Calu3 (cell line): ENCODE measurements at regions not wholly inside any gene's neighbourhood (a gene's known extent, or its start where the extent isn't known, plus 50 kb on each side); places are given as distances from the start of the nearest gene placed in this dataset.

ENCODE experiments used
- BruUV-seq: library from RNA; stranded (reverse); fragments of 400-500 nt; replicated peaks from 2 replicates; lab custom pipeline; 2021; lab: Mats Ljungman, UMichigan
- CTCF ChIA-PET: fragments of 300-600 bp; sonication (Branson Sonifier 250); formaldehyde crosslinking; loops from one replicate; lab custom pipeline; 2022; ENCODE audit warnings: antibody characterized with exemption; lab: Charles Lee
- DNase-seq: peaks from one replicate; pipeline ENCODE4 v3.0.0; 2022
- H3K27ac Mint-ChIP-seq: one replicate; pipeline ENCODE4 v1.8.0; 2022; ENCODE audit warnings: mixed read lengths; ENCODE audit not compliant: unreplicated experiment
- H3K27me3 Mint-ChIP-seq: one replicate; pipeline ENCODE4 v1.8.0; 2022; ENCODE audit warnings: mixed read lengths; ENCODE audit not compliant: unreplicated experiment
- H3K36me3 Mint-ChIP-seq: one replicate; pipeline ENCODE4 v1.8.0; 2022; ENCODE audit warnings: mild to moderate bottlenecking, moderate library complexity, mixed read lengths; ENCODE audit not compliant: insufficient read depth, unreplicated experiment
- H3K4me1 Mint-ChIP-seq: one replicate; pipeline ENCODE4 v1.8.0; 2022; ENCODE audit warnings: mild to moderate bottlenecking, low read depth, mixed read lengths; ENCODE audit not compliant: unreplicated experiment
- H3K4me3 Mint-ChIP-seq: one replicate; pipeline ENCODE4 v1.8.0; 2022; ENCODE audit warnings: mild to moderate bottlenecking, low read depth, moderate library complexity, mixed read lengths; ENCODE audit not compliant: unreplicated experiment
- H3K9me3 Mint-ChIP-seq: one replicate; pipeline ENCODE4 v1.8.0; 2022; ENCODE audit warnings: low read depth, mixed read lengths; ENCODE audit not compliant: unreplicated experiment
- intact Hi-C: fragments of 100-400 bp; cut with micrococcal nuclease; formaldehyde crosslinking; loops from one replicate; pipeline ENCODE4 v1.10.0; 2022; ENCODE audit not compliant: unreplicated experiment
- TF ChIP-seq, protein P1 (sequence below): fragments of 200-600 bp; IDR thresholded peaks from one replicate; pipeline ENCODE4 v1.8.0; 2022; ENCODE audit warnings: antibody characterized with exemption; ENCODE audit not compliant: unreplicated experiment

DNA sequence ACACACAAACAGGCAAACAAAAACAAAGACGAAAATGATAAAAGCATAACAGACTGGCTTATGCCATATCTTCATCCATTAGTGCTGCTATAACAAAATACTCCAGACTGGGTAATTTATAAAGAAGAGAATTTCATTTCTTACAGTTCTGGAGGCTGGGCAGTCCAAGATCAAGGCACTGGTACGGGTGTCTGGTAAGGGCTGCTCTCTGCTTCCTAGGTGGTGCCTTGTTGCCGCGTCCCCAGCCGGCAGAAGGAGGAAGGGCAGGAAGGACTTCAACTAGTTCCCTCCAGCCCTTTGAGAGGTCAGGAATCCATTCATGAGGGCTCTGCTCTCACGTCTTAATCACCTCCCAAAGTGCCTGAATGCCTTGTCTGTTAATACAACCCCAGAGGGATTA, 122.6 kb downstream of the BOD1 start:
- Mint-ChIP-seq H3K27ac (no peak overlapping the region), H3K4me3 (no peak overlapping the region), H3K9me3 (no peaks in the 10 kb centered on the region), H3K36me3 (no peaks in the 10 kb centered on the region), H3K4me1 (peaks cover 3% of the 10 kb centered on the region), H3K27me3 (peaks cover 19% of the 10 kb centered on the region)
- CTCF ChIA-PET = interaction anchor here (1.1 kb wide), 1 partner anchor 20 kb away, joined by 3 read pairs; no protein-coding TSS in a partner anchor
- DNase-seq = no peak
- TF ChIP-seq, protein P1, sequence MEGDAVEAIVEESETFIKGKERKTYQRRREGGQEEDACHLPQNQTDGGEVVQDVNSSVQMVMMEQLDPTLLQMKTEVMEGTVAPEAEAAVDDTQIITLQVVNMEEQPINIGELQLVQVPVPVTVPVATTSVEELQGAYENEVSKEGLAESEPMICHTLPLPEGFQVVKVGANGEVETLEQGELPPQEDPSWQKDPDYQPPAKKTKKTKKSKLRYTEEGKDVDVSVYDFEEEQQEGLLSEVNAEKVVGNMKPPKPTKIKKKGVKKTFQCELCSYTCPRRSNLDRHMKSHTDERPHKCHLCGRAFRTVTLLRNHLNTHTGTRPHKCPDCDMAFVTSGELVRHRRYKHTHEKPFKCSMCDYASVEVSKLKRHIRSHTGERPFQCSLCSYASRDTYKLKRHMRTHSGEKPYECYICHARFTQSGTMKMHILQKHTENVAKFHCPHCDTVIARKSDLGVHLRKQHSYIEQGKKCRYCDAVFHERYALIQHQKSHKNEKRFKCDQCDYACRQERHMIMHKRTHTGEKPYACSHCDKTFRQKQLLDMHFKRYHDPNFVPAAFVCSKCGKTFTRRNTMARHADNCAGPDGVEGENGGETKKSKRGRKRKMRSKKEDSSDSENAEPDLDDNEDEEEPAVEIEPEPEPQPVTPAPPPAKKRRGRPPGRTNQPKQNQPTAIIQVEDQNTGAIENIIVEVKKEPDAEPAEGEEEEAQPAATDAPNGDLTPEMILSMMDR = no peak
- BruUV-seq = no TSS peak
- intact Hi-C loops = no loop called here

DNA sequence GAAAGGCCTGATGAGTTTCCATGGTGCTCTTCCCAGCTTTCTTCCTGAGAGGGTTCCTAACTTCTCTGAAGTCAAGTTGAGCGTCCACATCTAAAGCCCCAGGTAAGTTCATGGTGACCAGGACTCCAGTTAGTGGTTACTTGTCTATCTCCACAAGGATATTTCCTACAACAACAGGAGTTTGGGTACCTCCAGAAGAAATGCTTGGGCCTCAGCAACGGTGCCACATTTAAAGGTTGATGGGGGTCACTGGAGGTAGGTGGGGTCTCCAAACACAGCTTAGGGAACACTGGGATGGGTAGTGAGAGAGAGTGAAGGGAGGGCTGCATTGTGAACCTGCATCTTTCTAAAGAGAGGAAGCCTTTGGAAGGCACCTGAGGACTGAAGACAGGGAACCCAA, 123.4 kb downstream of the BOD1 start:
- Mint-ChIP-seq H3K4me1 (no peaks in the 10 kb centered on the region), H3K4me3 (no peak overlapping the region), H3K27me3 (peaks cover 19% of the 10 kb centered on the region), H3K9me3 (no peaks in the 10 kb centered on the region), H3K36me3 (no peaks in the 10 kb centered on the region), H3K27ac (no peak overlapping the region)
- DNase-seq = no peak
- TF ChIP-seq, protein P1 = no peak
- BruUV-seq = no TSS peak
- CTCF ChIA-PET = interaction anchor here (1.1 kb wide), 1 partner anchor 21 kb away, joined by 3 read pairs; no protein-coding TSS in a partner anchor
- intact Hi-C loops = no loop called here

DNA sequence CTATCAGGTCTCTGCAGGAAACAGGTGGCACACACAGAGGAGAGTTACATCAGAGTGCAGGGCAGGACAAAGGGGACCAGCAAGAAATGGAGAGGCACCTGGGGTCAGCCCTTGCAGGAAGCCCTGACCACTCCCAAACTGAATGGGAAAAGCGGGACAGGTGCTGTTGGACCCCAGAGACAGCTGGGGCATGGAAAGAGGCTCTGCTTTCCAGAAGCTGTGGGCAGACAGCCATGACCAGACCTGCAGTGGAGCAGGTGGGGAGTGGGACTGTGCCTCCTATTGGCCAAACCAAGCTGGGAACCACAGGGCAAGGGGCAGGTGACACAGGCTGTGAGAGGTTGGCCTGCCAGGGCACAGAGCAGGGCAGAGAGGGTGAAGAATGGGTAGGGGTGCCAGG, 125.8 kb downstream of the BOD1 start:
- no peaks in the 10 kb centered on the region for H3K4me1 Mint-ChIP-seq
- H3K27me3 Mint-ChIP-seq = peaks cover 29% of the 10 kb centered on the region
- H3K9me3 Mint-ChIP-seq = no peaks in the 10 kb centered on the region
- intact Hi-C loops = no loop called here
- BruUV-seq = no TSS peak
- H3K27ac Mint-ChIP-seq = no peak overlapping the region
- no peaks in the 10 kb centered on the region for H3K36me3 Mint-ChIP-seq
- CTCF ChIA-PET = interaction anchor here (0.6 kb wide), 1 partner anchor 33 kb away, joined by 3 read pairs; no protein-coding TSS in a partner anchor
- no peak overlapping the region for H3K4me3 Mint-ChIP-seq
- DNase-seq = no peak
- TF ChIP-seq, protein P1 = no peak

DNA sequence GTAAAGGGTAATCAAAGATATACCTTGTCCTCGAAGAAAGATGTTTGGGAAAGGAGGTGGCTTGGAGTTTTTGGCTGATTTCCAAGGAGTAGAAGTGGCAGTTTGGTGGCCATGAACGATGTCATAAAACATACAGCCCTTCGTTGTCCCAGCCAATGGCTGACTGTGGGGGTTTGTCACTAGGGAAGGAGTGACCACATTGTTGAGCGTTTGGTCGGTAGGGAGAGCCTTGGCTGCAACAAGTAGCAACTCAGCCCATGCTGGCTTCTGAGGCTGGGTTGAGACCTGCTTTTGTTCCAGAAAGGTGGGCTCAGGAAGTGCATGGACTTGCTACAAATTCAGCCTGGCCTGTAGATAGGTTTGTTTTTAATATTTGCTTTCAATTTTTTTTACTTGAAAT, 128.3 kb downstream of the BOD1 start:
- H3K4me1 Mint-ChIP-seq = no peaks in the 10 kb centered on the region
- intact Hi-C loops = no loop called here
- TF ChIP-seq, protein P1 = no peak
- H3K36me3 Mint-ChIP-seq = no peaks in the 10 kb centered on the region
- H3K4me3 Mint-ChIP-seq = no peak overlapping the region
- DNase-seq = no peak
- BruUV-seq = no TSS peak
- peaks cover 32% of the 10 kb centered on the region for H3K27me3 Mint-ChIP-seq
- H3K9me3 Mint-ChIP-seq = no peaks in the 10 kb centered on the region
- CTCF ChIA-PET = no interaction called here
- H3K27ac Mint-ChIP-seq = no peak overlapping the region
